ENCODE measurements at regions not wholly inside any gene's neighbourhood (a gene's known extent, or its start where the extent isn't known, plus 50 kb on each side); places are given as distances from the start of the nearest gene placed in this dataset.

GRCh38 chr1:5640845-5641244, 351.4 kb downstream of the NPHP4 start:
- intact Hi-C loops (cut with micrococcal nuclease) = no loop called here

GRCh38 chr1:5639106-5639722, 353.0 kb downstream of the NPHP4 start:
- intact Hi-C loops (cut with micrococcal nuclease) = no loop called here

DNA sequence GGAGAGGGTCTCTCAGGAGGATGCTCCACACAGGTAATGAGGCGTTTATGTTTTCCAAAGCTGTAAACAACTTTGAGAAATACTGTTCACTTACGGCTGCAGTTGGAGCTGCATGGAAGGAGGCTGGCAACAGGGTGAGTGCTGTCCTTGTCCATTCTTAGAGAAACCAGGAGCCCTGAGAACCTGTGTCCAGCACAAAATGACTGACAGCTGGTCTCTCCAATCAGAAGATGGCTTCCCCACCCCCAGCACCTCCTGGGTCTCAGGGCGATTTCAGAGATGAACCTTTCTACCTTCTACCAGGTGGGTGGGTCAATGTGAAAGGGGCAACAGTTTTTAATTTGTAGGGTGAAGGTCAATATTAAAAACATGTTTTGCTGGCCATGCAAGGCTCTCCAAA, 353.6 kb downstream of the NPHP4 start:
- intact Hi-C loops (cut with micrococcal nuclease) = no loop called here

- intact Hi-C loops (cut with micrococcal nuclease) = no loop called here
These were observed 355.1 kb downstream of the NPHP4 start for GRCh38 chr1:5637171-5637570.

- intact Hi-C loops (cut with micrococcal nuclease) = no loop called here
These were observed 357.3 kb downstream of the NPHP4 start for GRCh38 chr1:5634893-5635292.

- intact Hi-C loops (cut with micrococcal nuclease) = no loop called here
These were observed 359.4 kb downstream of the NPHP4 start for GRCh38 chr1:5632814-5633213.

- intact Hi-C loops (cut with micrococcal nuclease) = no loop called here
These were observed 360.0 kb downstream of the NPHP4 start for GRCh38 chr1:5632224-5632623.

- intact Hi-C loops (cut with micrococcal nuclease) = no loop called here
These were observed 363.8 kb downstream of the NPHP4 start for GRCh38 chr1:5628416-5628815.

DNA sequence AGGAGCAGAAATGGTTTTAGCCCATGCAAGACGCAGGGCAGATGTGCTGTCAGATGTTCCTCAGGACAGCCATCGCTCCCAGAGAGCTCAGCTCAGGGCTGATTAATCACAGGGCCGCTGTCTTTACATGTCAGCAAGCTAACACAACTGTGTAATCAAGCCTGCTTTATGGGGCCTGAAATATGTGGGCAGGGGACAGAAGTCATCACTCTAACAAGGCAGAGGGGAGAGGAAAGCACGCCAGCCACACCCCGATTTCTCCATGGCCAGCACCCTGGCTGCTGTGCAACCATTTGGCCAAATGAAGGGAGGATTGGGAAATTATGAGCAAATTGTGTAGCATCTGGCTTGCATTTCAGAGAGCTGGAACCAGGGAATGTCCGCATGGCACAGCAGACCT, 368.8 kb downstream of the NPHP4 start:
- intact Hi-C loops (cut with micrococcal nuclease) = no loop called here

DNA sequence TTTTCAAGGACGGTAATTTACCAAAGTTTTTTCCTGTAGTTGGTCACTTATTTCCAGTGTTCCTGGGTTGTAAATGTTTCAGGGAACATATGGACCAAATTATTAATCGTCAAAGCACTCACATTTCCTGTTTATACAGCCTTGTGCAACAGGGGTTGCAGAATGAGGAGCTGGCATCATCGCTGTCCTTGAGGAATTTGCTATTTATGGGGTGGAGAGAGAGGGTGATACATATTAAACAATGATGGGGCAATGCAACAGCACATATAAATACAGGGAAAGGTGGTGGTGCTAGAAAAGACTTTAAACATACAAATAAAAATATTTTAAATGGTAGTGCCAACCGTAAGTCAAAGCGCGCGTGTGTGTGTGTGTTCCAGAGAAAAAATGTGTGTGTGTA, 369.8 kb downstream of the NPHP4 start:
- intact Hi-C loops (cut with micrococcal nuclease) = no loop called here

DNA sequence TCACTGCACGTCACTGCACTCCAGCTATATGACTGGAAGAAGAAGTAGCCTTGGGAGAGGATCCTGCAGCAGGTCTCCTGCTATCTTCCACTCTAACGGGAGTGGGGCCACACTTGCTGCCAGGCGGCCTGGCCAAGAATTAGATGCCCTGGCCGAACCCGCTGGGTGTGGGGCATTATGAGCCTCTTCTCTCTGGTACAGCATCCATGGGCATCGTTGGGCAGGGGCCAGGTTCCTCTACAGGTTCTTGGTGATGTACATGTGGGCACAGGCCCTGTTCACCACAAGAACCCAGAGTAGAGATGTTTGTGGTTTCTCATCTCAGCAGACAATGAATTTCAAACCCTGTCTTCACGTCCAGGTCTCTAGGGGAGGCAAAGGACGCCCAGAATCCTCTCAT, 370.5 kb downstream of the NPHP4 start:
- intact Hi-C loops (cut with micrococcal nuclease) = no loop called here

GRCh38 chr1:5620997-5621396, 371.2 kb downstream of the NPHP4 start:
- intact Hi-C loops (cut with micrococcal nuclease) = no loop called here

- intact Hi-C loops (cut with micrococcal nuclease) = no loop called here
These were observed 371.8 kb downstream of the NPHP4 start for GRCh38 chr1:5620418-5620817.

GRCh38 chr1:5619469-5619868, 372.8 kb downstream of the NPHP4 start:
- intact Hi-C loops (cut with micrococcal nuclease) = no loop called here

- intact Hi-C loops (cut with micrococcal nuclease) = no loop called here
These were observed 374.7 kb downstream of the NPHP4 start for GRCh38 chr1:5617546-5617945.

DNA sequence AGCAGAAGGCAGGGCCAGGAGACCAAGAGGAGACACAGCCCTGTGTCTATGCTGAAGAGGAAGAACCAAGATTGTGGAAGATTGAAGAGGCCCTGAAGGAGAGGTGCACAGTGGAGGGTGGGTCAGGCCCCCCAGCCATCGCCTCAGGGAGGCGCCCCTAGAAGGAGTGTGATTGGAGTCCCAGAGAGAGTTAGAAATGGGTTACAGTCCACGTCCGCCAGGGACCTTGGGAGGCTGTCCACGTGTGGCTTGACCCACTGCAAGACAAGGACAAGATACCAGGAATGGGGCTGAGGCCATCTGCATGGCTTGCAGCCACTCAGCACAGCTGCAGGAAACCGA, 375.1 kb downstream of the NPHP4 start:
- intact Hi-C loops (cut with micrococcal nuclease) = no loop called here

- intact Hi-C loops (cut with micrococcal nuclease) = no loop called here
These were observed 375.7 kb downstream of the NPHP4 start for GRCh38 chr1:5616366-5617178.

DNA sequence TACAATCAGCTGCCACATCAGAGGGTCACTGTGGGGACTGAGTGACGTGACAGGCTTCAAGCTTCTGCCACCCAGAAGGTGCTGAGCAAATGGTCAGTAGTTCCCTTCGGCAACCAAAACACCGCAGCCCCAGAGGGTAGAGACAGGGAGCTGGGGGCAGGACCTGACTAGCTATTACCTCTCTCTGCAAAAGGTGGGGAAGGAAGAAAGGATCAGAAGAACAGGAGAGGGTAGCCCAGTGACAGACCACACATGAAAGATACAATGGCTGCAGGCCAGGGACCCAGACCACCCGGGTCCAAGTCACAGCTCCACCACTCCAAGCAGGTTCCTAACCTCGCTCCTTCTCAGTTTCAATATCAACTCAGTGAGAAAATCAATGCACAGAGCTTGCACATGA, 377.1 kb downstream of the NPHP4 start:
- intact Hi-C loops (cut with micrococcal nuclease) = no loop called here

DNA sequence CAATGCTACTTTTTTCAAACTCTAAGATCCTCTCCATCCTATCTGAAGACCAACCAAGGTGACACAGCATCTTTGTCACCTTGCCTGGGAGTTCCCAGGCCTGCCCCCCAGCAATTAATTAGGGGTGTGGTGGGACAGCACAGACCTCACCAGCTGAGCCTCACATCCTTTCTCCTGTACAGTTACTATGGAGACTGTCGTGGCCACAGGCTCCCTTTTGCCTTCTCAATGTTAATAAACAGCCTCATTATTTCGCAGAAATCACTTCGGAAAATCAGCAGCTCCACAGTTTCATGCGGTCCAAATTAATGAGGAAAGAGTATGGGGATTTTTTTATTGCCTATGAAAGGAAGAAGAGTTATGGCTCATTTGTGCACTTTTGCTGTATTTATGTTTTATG, 378.3 kb downstream of the NPHP4 start:
- intact Hi-C loops (cut with micrococcal nuclease) = no loop called here

GRCh38 chr1:5611851-5612250, 380.4 kb downstream of the NPHP4 start:
- intact Hi-C loops (cut with micrococcal nuclease) = no loop called here

GRCh38 chr1:5611431-5611830, 380.8 kb downstream of the NPHP4 start:
- intact Hi-C loops (cut with micrococcal nuclease) = no loop called here

GRCh38 chr1:5610432-5610831, 381.8 kb downstream of the NPHP4 start:
- intact Hi-C loops (cut with micrococcal nuclease) = no loop called here

GRCh38 chr1:5603353-5604104, 388.7 kb downstream of the NPHP4 start:
- intact Hi-C loops (cut with micrococcal nuclease) = no loop called here
